ENCODE measurements at regions not wholly inside any gene's neighbourhood (a gene's known extent, or its start where the extent isn't known, plus 50 kb on each side); places are given as distances from the start of the nearest gene placed in this dataset.
"Not testable (repeated sequence)": the region's sequence is repeated elsewhere in the genome, so short reads cannot be mapped to it uniquely, and the experiment has no call there.

GRCh38 chr12:127162902-127163301 is 1104.1 kb upstream of the TMEM132C start:
- Histone ChIP-seq H3K4me3 (no peak overlapping the region), H3K4me1 (replicated peaks) (peaks cover 17% of the 10 kb centered on the region), H3K27ac (no peak overlapping the region), H3K9me3 (replicated peaks) (no peaks in the 10 kb centered on the region), H3K27me3 (replicated peaks) (no peaks in the 10 kb centered on the region), H3K36me3 (no peaks in the 10 kb centered on the region)
- DNase-seq (ENCODE audit: low read depth in 1 of 2, low spot score in 2 of 2), result peak; percentile 12 to 46

- H3K4me3 ChIP-seq, result peak overlapping the region; percentile 33
- peak overlapping the region; percentile 58; the same call in 1 of the 2 replicates for H3K27ac ChIP-seq
- H3K9me3 ChIP-seq (replicated peaks), result no peaks in the 10 kb centered on the region
- H3K27me3 ChIP-seq (replicated peaks), result no peaks in the 10 kb centered on the region
- H3K36me3 ChIP-seq, result no peaks in the 10 kb centered on the region
- peaks cover 17% of the 10 kb centered on the region for H3K4me1 ChIP-seq (replicated peaks)
- DNase-seq (ENCODE audit: low read depth in 1 of 2, low spot score in 2 of 2), result peak; percentile 58 to 59
Measured at GRCh38 chr12:127165567-127166392, 1101.2 kb upstream of the TMEM132C start.

- no peak overlapping the region for H3K27ac ChIP-seq
- H3K27me3 ChIP-seq (replicated peaks), result no peaks in the 10 kb centered on the region
- DNase-seq (ENCODE audit: low read depth in 1 of 2, low spot score in 2 of 2), result no peak
- H3K4me3 ChIP-seq, result no peak overlapping the region
- H3K9me3 ChIP-seq (replicated peaks), result no peaks in the 10 kb centered on the region
- H3K4me1 ChIP-seq (replicated peaks), result peaks cover 3% of the 10 kb centered on the region; the same call in 1 of the 2 replicates
- H3K36me3 ChIP-seq, result no peaks in the 10 kb centered on the region
Measured at GRCh38 chr12:127169321-127170181, 1097.4 kb upstream of the TMEM132C start.

GRCh38 chr12:127170226-127171180 is 1096.5 kb upstream of the TMEM132C start:
- peaks cover 3% of the 10 kb centered on the region; the same call in 1 of the 2 replicates for H3K4me1 ChIP-seq (replicated peaks)
- H3K9me3 ChIP-seq (replicated peaks), result no peaks in the 10 kb centered on the region
- H3K4me3 ChIP-seq, result no peak overlapping the region
- no peak for DNase-seq (ENCODE audit: low read depth in 1 of 2, low spot score in 2 of 2)
- no peaks in the 10 kb centered on the region for H3K27me3 ChIP-seq (replicated peaks)
- no peaks in the 10 kb centered on the region for H3K36me3 ChIP-seq
- H3K27ac ChIP-seq, result no peak overlapping the region

GRCh38 chr12:127172861-127173260 is 1094.1 kb upstream of the TMEM132C start:
- Histone ChIP-seq H3K4me1 (replicated peaks) (no peaks in the 10 kb centered on the region), H3K27me3 (replicated peaks) (no peaks in the 10 kb centered on the region), H3K36me3 (no peaks in the 10 kb centered on the region), H3K27ac (no peak overlapping the region), H3K9me3 (replicated peaks) (peaks cover under 1% of the 10 kb centered on the region; the same call in 1 of the 2 replicates), H3K4me3 (no peak overlapping the region)
- DNase-seq (ENCODE audit: low read depth in 1 of 2, low spot score in 2 of 2), result no peak

GRCh38 chr12:127173971-127174370 is 1093.0 kb upstream of the TMEM132C start:
- DNase-seq (ENCODE audit: low read depth in 1 of 2, low spot score in 2 of 2); H3K4me1 ChIP-seq (replicated peaks); H3K4me3 ChIP-seq; H3K27ac ChIP-seq; H3K9me3 ChIP-seq (replicated peaks); H3K27me3 ChIP-seq (replicated peaks); H3K36me3 ChIP-seq: not testable (repeated sequence)

GRCh38 chr12:127174881-127175280 is 1092.1 kb upstream of the TMEM132C start:
- H3K27ac ChIP-seq, result no peak overlapping the region
- no peak for DNase-seq (ENCODE audit: low read depth in 1 of 2, low spot score in 2 of 2)
- peaks cover 2% of the 10 kb centered on the region; the same call in 1 of the 2 replicates for H3K9me3 ChIP-seq (replicated peaks)
- no peak overlapping the region for H3K4me3 ChIP-seq
- no peaks in the 10 kb centered on the region for H3K36me3 ChIP-seq
- no peaks in the 10 kb centered on the region for H3K4me1 ChIP-seq (replicated peaks)
- no peaks in the 10 kb centered on the region for H3K27me3 ChIP-seq (replicated peaks)

- DNase-seq (ENCODE audit: low read depth in 1 of 2, low spot score in 2 of 2), result no peak
- no peaks in the 10 kb centered on the region for H3K4me1 ChIP-seq (replicated peaks)
- no peaks in the 10 kb centered on the region for H3K27me3 ChIP-seq (replicated peaks)
- H3K4me3 ChIP-seq, result no peak overlapping the region
- H3K9me3 ChIP-seq (replicated peaks), result peaks cover 2% of the 10 kb centered on the region; the same call in 1 of the 2 replicates
- H3K27ac ChIP-seq, result no peak overlapping the region
- H3K36me3 ChIP-seq, result no peaks in the 10 kb centered on the region
Measured at GRCh38 chr12:127175361-127175760, 1091.6 kb upstream of the TMEM132C start.

- peaks cover 2% of the 10 kb centered on the region; the same call in 1 of the 2 replicates for H3K9me3 ChIP-seq (replicated peaks)
- no peak overlapping the region for H3K4me3 ChIP-seq
- H3K27me3 ChIP-seq (replicated peaks), result no peaks in the 10 kb centered on the region
Measured at GRCh38 chr12:127176804-127177203, 1090.2 kb upstream of the TMEM132C start.

GRCh38 chr12:127178052-127178451 is 1088.9 kb upstream of the TMEM132C start:
- DNase-seq (ENCODE audit: low read depth in 1 of 2, low spot score in 2 of 2), result no peak
- H3K27ac ChIP-seq, result no peak overlapping the region
- peaks cover 2% of the 10 kb centered on the region; the same call in 1 of the 2 replicates for H3K9me3 ChIP-seq (replicated peaks)
- no peak overlapping the region for H3K4me3 ChIP-seq
- no peaks in the 10 kb centered on the region for H3K4me1 ChIP-seq (replicated peaks)
- no peaks in the 10 kb centered on the region for H3K36me3 ChIP-seq
- no peaks in the 10 kb centered on the region for H3K27me3 ChIP-seq (replicated peaks)

More at GRCh38 chr12:127176804-127177203, 1090.2 kb upstream of the TMEM132C start:
- DNase-seq (ENCODE audit: low read depth in 1 of 2, low spot score in 2 of 2), result no peak
- no peak overlapping the region for H3K27ac ChIP-seq
- no peaks in the 10 kb centered on the region for H3K4me1 ChIP-seq (replicated peaks)
- no peaks in the 10 kb centered on the region for H3K36me3 ChIP-seq

GRCh38 chr12:127178463-127178862 is 1088.5 kb upstream of the TMEM132C start:
- Histone ChIP-seq H3K27me3 (replicated peaks) (no peaks in the 10 kb centered on the region), H3K36me3 (no peaks in the 10 kb centered on the region), H3K4me1 (replicated peaks) (no peaks in the 10 kb centered on the region), H3K4me3 (no peak overlapping the region), H3K9me3 (replicated peaks) (peaks cover 2% of the 10 kb centered on the region; the same call in 1 of the 2 replicates), H3K27ac (no peak overlapping the region)
- DNase-seq (ENCODE audit: low read depth in 1 of 2, low spot score in 2 of 2), result no peak

- Histone ChIP-seq H3K4me3 (no peak overlapping the region), H3K4me1 (replicated peaks) (no peaks in the 10 kb centered on the region), H3K9me3 (replicated peaks) (peaks cover 2% of the 10 kb centered on the region; the same call in 1 of the 2 replicates), H3K27me3 (replicated peaks) (no peaks in the 10 kb centered on the region), H3K36me3 (no peaks in the 10 kb centered on the region), H3K27ac (no peak overlapping the region)
- DNase-seq (ENCODE audit: low read depth in 1 of 2, low spot score in 2 of 2), result no peak
Measured at GRCh38 chr12:127179176-127179575, 1087.8 kb upstream of the TMEM132C start.

GRCh38 chr12:127182018-127182417 is 1085.0 kb upstream of the TMEM132C start:
- H3K27me3 ChIP-seq (replicated peaks), result no peaks in the 10 kb centered on the region
- no peak overlapping the region for H3K4me3 ChIP-seq
- no peaks in the 10 kb centered on the region for H3K4me1 ChIP-seq (replicated peaks)
- DNase-seq (ENCODE audit: low read depth in 1 of 2, low spot score in 2 of 2), result no peak
- H3K9me3 ChIP-seq (replicated peaks), result peaks cover 2% of the 10 kb centered on the region; the same call in 1 of the 2 replicates
- H3K36me3 ChIP-seq, result no peaks in the 10 kb centered on the region
- no peak overlapping the region for H3K27ac ChIP-seq
